ENCODE measurements at regions not wholly inside any gene's neighbourhood (a gene's known extent, or its start where the extent isn't known, plus 50 kb on each side); places are given as distances from the start of the nearest gene placed in this dataset.

DNA sequence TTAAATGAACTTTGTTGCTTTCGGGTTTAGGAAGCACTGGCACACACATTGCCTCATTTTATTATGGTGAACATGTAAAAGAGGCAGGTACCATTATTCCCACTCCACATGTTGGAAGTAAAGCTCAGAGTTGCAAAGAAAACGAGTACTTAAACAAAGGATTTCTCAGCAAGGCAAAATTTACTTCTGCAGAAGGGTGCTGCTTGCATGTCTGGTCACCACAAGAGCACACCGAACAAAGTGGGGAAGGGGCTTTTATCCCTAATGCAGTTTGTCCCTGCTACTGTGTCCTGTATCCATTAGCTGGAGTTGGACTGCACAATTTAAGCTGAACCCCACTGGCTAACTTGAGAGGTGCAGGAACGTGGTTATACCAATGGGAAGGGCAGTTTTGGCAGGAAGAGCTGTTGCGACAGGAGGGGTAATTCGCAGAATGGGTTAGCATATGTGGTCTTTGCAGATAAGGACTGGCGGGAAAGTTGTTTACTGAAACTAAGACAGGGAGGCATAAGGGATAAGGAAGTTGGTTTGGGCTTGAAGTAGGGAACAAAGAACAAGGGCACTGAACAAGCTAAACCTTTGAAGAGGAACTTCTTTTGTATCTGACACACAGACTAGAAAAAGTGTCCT is 545.5 kb downstream of the UQCRFS1 start:
- TF ChIP-seq, protein P1, sequence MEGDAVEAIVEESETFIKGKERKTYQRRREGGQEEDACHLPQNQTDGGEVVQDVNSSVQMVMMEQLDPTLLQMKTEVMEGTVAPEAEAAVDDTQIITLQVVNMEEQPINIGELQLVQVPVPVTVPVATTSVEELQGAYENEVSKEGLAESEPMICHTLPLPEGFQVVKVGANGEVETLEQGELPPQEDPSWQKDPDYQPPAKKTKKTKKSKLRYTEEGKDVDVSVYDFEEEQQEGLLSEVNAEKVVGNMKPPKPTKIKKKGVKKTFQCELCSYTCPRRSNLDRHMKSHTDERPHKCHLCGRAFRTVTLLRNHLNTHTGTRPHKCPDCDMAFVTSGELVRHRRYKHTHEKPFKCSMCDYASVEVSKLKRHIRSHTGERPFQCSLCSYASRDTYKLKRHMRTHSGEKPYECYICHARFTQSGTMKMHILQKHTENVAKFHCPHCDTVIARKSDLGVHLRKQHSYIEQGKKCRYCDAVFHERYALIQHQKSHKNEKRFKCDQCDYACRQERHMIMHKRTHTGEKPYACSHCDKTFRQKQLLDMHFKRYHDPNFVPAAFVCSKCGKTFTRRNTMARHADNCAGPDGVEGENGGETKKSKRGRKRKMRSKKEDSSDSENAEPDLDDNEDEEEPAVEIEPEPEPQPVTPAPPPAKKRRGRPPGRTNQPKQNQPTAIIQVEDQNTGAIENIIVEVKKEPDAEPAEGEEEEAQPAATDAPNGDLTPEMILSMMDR (conservative IDR thresholded peaks at IDR 0.05; ENCODE audit: low read depth, low read length) = no peak
- no peak for DNase-seq (ENCODE audit: low read depth)
- H3K4me3 ChIP-seq (ENCODE audit: low read depth, low read length) = no peak overlapping the region

GRCh38 chr19:28665748-28666147 is 547.2 kb downstream of the UQCRFS1 start:
- TF ChIP-seq, protein P1 (conservative IDR thresholded peaks at IDR 0.05; ENCODE audit: low read depth, low read length) = no peak
- no peak for DNase-seq (ENCODE audit: low read depth)
- H3K4me3 ChIP-seq (ENCODE audit: low read depth, low read length) = no peak overlapping the region

- H3K4me3 ChIP-seq (ENCODE audit: low read depth, low read length) = no peak overlapping the region
- no peak for DNase-seq (ENCODE audit: low read depth)
Measured at GRCh38 chr19:28656644-28657043, 556.3 kb downstream of the UQCRFS1 start.

GRCh38 chr19:28655054-28655453 is 557.9 kb downstream of the UQCRFS1 start:
- no peak for DNase-seq (ENCODE audit: low read depth)
- H3K4me3 ChIP-seq (ENCODE audit: low read depth, low read length) = no peak overlapping the region
- TF ChIP-seq, protein P1 (conservative IDR thresholded peaks at IDR 0.05; ENCODE audit: low read depth, low read length) = no peak

More at GRCh38 chr19:28656644-28657043, 556.3 kb downstream of the UQCRFS1 start:
- TF ChIP-seq, protein P1 (conservative IDR thresholded peaks at IDR 0.05; ENCODE audit: low read depth, low read length) = no peak

GRCh38 chr19:28652765-28653164 is 560.2 kb downstream of the UQCRFS1 start:
- TF ChIP-seq, protein P1 (conservative IDR thresholded peaks at IDR 0.05; ENCODE audit: low read depth, low read length) = no peak
- H3K4me3 ChIP-seq (ENCODE audit: low read depth, low read length) = no peak overlapping the region
- DNase-seq (ENCODE audit: low read depth) = no peak

GRCh38 chr19:28646629-28647028 is 566.3 kb downstream of the UQCRFS1 start:
- TF ChIP-seq, protein P1 (conservative IDR thresholded peaks at IDR 0.05; ENCODE audit: low read depth, low read length) = no peak
- no peak for DNase-seq (ENCODE audit: low read depth)

GRCh38 chr19:28644169-28644775 is 568.7 kb downstream of the UQCRFS1 start:
- TF ChIP-seq, protein P1 (conservative IDR thresholded peaks at IDR 0.05; ENCODE audit: low read depth, low read length) = no peak
- no peak overlapping the region for H3K4me3 ChIP-seq (ENCODE audit: low read depth, low read length)
- no peak for DNase-seq (ENCODE audit: low read depth)

More at GRCh38 chr19:28646629-28647028, 566.3 kb downstream of the UQCRFS1 start:
- H3K4me3 ChIP-seq (ENCODE audit: low read depth, low read length) = no peak overlapping the region

All from choroid plexus epithelial cell (primary cell).